ENCODE measurements at regions not wholly inside any gene's neighbourhood (a gene's known extent, or its start where the extent isn't known, plus 50 kb on each side); places are given as distances from the start of the nearest gene placed in this dataset.

DNA sequence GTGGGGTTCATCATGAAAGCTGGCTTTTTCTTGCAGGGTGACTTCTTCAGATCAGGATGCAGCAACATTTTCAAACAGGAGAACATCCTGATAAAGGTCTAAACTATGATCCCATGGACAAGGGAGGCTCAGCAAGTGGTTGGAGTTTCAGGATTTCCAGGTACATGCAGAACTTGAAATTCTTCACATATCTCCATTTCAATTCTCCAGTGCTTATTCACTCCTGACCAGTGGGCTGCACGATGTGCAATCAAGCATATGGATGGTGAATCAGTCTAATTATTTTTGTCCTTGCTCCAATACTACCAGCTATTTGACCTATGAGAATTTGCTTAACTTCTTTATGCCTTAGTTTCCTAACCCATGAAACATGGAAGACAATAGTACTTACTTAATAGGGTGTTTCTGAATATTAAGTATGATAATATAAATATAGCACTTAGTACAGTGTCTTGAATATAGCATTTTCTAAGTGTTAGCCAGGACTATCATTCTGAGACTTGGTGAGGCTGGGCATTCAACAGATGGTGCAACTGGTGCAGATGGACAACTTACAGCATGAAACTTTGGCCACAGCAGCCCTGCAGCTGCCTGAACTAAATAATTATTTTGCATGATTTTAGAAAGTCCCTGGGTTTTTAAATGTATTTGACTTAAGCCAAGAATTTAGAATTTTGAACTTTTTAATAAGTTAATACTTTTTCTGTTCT lies 92.4 kb downstream of the HPGD start:
- H3K27ac ChIP-seq, result no peak overlapping the region
- TF ChIP-seq, protein P1, sequence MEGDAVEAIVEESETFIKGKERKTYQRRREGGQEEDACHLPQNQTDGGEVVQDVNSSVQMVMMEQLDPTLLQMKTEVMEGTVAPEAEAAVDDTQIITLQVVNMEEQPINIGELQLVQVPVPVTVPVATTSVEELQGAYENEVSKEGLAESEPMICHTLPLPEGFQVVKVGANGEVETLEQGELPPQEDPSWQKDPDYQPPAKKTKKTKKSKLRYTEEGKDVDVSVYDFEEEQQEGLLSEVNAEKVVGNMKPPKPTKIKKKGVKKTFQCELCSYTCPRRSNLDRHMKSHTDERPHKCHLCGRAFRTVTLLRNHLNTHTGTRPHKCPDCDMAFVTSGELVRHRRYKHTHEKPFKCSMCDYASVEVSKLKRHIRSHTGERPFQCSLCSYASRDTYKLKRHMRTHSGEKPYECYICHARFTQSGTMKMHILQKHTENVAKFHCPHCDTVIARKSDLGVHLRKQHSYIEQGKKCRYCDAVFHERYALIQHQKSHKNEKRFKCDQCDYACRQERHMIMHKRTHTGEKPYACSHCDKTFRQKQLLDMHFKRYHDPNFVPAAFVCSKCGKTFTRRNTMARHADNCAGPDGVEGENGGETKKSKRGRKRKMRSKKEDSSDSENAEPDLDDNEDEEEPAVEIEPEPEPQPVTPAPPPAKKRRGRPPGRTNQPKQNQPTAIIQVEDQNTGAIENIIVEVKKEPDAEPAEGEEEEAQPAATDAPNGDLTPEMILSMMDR (conservative IDR thresholded peaks at IDR 0.05), result no peak

DNA sequence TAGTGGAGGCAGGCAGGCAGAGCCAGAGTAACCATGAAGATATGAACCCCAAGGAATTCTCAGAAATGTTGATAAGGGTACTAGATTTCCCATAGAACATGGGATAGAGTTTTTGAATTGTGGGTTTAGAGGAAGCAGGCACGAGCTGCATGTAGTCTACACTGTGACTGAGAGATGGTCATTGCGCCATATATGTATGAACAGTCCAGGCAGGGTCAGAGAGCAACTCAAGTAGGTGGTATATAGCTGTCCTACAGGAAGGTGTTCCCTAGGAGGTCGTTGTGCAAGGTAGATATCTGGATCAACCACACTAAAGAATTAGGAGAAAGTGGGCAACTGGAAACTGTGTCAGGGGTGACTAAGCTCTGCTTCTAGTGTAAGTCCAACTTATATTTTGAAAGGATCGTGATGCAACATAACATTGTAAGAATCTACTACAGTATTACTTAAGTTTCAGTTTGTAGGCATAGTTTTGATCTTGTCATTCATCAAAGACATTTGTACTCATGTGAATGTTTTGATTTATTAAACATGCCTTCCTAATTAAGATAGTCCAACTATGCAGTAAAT lies 94.6 kb downstream of the HPGD start:
- no peak overlapping the region for H3K27ac ChIP-seq
- TF ChIP-seq, protein P1 (conservative IDR thresholded peaks at IDR 0.05), result no peak

DNA sequence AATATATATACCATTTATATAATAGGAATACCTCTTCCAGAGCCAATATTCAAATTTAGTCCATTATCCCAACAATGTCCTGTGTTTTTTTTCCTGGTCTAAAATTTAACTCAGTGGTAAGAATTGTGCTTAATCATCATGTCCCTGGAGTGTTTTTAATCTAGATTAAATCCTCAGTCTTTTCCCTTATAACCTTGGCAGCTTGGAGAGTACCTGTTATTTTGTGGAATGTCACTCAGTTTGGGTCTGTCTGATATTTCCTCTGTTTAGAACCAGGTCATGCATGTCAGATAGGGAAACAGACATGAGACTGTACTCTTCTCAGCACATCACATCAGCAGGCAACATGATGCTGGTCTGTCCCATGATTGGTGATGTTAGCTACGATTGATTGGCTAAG lies 96.6 kb downstream of the HPGD start:
- no peak overlapping the region for H3K27ac ChIP-seq
- TF ChIP-seq, protein P1 (conservative IDR thresholded peaks at IDR 0.05), result no peak

DNA sequence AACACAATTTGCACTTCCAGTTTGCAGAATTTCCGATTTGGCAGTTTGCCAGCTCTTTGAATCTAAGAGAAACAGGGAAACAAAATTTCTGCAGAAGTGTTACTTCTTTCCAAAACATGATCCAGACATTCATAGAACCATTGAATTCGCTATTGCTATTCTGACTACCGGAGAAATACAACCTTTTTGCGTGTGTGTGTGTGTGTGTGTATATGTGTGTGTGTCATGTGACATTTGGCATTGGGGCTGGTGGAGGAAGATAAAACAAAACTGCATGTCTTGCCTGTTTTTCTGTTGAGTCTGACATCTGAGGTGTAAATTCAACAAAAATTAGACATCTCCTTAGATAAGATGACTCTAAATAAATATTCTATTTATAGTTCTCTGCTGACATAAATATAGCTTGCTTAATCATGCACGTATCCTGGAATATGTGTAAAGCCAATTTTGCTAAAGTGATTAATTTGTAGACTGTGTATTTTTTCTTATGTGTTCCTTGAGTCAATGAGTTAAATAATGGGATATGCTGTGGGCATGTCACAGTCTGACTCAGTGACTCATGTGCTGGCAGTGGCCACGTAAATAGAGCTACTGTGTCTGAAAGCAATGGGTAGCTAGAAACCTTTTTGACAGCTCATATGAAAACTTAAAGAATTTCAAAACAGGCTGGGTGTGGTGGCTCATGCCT lies 98.9 kb downstream of the HPGD start:
- peak overlapping the region; percentile 61 for H3K27ac ChIP-seq
- TF ChIP-seq, protein P1 (conservative IDR thresholded peaks at IDR 0.05), result no peak

DNA sequence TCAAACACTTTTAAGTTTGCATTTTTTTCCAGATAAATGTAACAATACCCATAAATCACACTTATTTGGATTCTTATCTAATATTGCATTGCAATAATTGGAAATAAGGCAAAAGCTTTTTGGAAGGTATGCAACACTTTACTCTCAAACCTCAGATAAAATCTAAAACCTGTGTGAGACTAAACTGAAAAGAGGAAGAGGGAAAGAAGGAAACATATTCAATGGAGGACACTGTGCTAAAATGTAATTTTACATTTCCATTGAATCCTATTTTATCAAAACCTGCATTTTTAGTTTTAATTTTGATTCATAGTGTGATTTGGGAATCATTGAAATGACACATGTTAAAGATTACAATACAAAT lies 99.4 kb downstream of the HPGD start:
- peak overlapping the region; percentile 61 for H3K27ac ChIP-seq
- TF ChIP-seq, protein P1 (conservative IDR thresholded peaks at IDR 0.05), result no peak

DNA sequence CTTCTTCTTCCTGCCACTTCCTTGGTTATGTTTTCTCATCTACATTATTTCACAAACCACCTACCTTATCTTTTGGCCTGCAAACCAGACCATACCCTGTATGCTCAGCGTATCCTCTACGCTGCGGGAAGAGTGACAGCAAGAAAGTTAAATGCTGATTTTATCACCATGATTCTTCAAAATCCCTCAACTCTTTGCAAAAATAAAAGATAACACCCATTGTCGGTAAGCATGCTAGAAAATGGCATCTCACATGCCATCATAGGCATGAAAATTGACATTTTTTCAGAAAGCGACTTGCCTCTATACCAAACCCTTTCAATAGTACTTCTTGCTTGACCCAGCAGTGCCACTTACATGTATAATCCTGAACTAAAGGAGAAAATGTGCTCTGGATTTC lies 102.0 kb downstream of the HPGD start:
- TF ChIP-seq, protein P1 (conservative IDR thresholded peaks at IDR 0.05), result no peak
- no peak overlapping the region for H3K27ac ChIP-seq

DNA sequence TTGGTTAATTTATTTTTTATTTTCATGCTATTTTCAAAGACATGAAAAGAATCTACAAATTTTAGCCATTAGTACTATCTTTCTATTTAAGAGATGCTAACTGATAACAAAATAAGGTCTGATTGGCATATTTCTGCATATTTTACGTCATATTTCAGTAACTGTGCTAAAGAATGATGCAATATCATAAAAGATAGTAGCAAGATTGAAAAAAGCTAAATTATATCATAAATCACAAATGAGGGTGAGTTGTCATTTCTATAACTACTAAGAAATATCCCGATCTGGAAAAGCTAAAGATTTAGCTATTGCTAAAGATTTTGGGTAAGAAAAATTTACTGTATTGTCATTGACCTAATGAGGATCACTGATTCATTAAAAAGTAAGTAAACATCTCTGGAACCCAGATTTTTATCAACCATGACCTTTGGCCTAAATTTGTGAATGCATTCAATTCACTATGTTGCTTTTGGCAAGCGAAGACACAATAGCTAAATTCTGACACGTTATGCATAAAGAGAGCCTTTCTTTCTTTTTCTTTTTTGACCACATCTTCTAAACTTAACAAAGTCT lies 103.6 kb downstream of the HPGD start:
- H3K27ac ChIP-seq, result no peak overlapping the region
- TF ChIP-seq, protein P1 (conservative IDR thresholded peaks at IDR 0.05), result no peak
